ENCODE measurements at regions not wholly inside any gene's neighbourhood (a gene's known extent, or its start where the extent isn't known, plus 50 kb on each side); places are given as distances from the start of the nearest gene placed in this dataset.

- peak overlapping the region; percentile 83 to 90 for H3K27ac ChIP-seq
- peaks cover 8 to 54% of the 10 kb centered on the region in 2 donors for H3K4me1 ChIP-seq
- H3K36me3 ChIP-seq, result no peaks in the 10 kb centered on the region
- TF ChIP-seq CTCF (IDR thresholded peaks at IDR 0.05), result no peak
- TF ChIP-seq POLR2A (IDR thresholded peaks at IDR 0.05), result no peak
- intact Hi-C loops (cut with DNase I; ENCODE audit: low total_unique reads), result no loop called here
- no peaks in the 10 kb centered on the region for H3K9me3 ChIP-seq
- no peak overlapping the region for H3K4me3 ChIP-seq
- no peak for DNase-seq
- H3K27me3 ChIP-seq, result no peaks in the 10 kb centered on the region
Observed at GRCh38 chr17:77405867-77406732, 265.3 kb downstream of the SEC14L1 start.

GRCh38 chr17:77407321-77408277 is 266.8 kb downstream of the SEC14L1 start:
- intact Hi-C loops (cut with DNase I; ENCODE audit: low total_unique reads), result no loop called here
- Histone ChIP-seq H3K9me3 (no peaks in the 10 kb centered on the region), H3K36me3 (no peaks in the 10 kb centered on the region), H3K4me3 (no peak overlapping the region), H3K27me3 (no peaks in the 10 kb centered on the region), H3K4me1 (peaks cover 8 to 53% of the 10 kb centered on the region in 2 donors), H3K27ac (peak overlapping the region; percentile 83 to 90)
- DNase-seq, result peak; percentile 70 to 74
- no peak for TF ChIP-seq CTCF (IDR thresholded peaks at IDR 0.05)
- TF ChIP-seq POLR2A (IDR thresholded peaks at IDR 0.05), result no peak

GRCh38 chr17:77408284-77408683 is 267.5 kb downstream of the SEC14L1 start:
- no peaks in the 10 kb centered on the region for H3K27me3 ChIP-seq
- TF ChIP-seq CTCF (IDR thresholded peaks at IDR 0.05), result no peak
- no peak for TF ChIP-seq POLR2A (IDR thresholded peaks at IDR 0.05)
- peaks cover 8 to 53% of the 10 kb centered on the region in 2 donors for H3K4me1 ChIP-seq
- H3K4me3 ChIP-seq, result no peak overlapping the region
- peak overlapping the region; percentile 83 to 90 for H3K27ac ChIP-seq
- no peaks in the 10 kb centered on the region for H3K36me3 ChIP-seq
- intact Hi-C loops (cut with DNase I; ENCODE audit: low total_unique reads), result no loop called here
- H3K9me3 ChIP-seq, result no peaks in the 10 kb centered on the region
- DNase-seq, result peak; percentile 73 to 74

GRCh38 chr17:77409282-77410161 is 268.8 kb downstream of the SEC14L1 start:
- no peaks in the 10 kb centered on the region for H3K9me3 ChIP-seq
- H3K4me1 ChIP-seq, result peaks cover 5 to 42% of the 10 kb centered on the region in 2 donors
- DNase-seq, result peak; percentile 87 to 89
- intact Hi-C loops (cut with DNase I; ENCODE audit: low total_unique reads), result no loop called here
- H3K4me3 ChIP-seq, result peak overlapping the region in 1 of 2 donors; percentile 10
- H3K36me3 ChIP-seq, result no peaks in the 10 kb centered on the region
- H3K27ac ChIP-seq, result peak overlapping the region; percentile 83 to 90
- no peak for TF ChIP-seq CTCF (IDR thresholded peaks at IDR 0.05)
- TF ChIP-seq POLR2A (IDR thresholded peaks at IDR 0.05), result peak; percentile 35 to 38
- H3K27me3 ChIP-seq, result no peaks in the 10 kb centered on the region
